Glomerular visceral epithelial cell (primary cell): ENCODE measurements at regions not wholly inside any gene's neighbourhood (a gene's known extent, or its start where the extent isn't known, plus 50 kb on each side); places are given as distances from the start of the nearest gene placed in this dataset.
"Not testable (repeated sequence)": the region's sequence is repeated elsewhere in the genome, so short reads cannot be mapped to it uniquely, and the experiment has no call there.

ENCODE experiments used
- DNase-seq: peaks from one replicate; pipeline ENCODE4 v3.0.0-alpha.2; 2016; ENCODE audit errors: extremely low spot score

DNA sequence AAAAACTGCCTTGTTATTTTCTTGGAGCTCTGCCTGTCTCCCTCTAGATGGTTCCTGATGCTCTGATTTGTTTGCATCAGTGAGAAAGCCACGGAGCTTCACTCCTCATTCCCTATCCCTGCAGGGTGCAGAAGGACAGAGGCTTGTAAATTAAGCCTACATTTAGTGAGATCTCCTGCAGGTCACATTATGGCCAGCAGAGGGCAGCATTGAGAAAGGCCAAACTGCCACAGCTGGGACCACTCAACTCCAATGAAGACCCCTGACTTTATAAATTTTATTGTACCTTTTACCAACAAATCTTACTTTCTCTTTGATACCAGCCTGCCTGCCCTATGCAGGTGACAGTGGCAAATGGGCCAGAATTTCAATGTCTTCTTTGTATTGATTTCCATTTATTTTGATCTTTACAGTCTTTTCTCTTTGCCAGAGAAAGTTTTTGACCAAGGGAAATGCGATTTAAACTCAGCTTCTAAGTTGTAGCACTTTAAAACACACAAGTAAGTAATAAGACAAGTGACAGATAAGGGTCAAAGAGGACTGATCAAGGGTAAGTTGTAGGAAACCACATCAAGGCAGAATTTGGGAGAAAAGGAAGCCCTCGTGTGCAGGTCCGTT lies 1029.1 kb upstream of the KLHL29 start:
- no peak for DNase-seq

DNA sequence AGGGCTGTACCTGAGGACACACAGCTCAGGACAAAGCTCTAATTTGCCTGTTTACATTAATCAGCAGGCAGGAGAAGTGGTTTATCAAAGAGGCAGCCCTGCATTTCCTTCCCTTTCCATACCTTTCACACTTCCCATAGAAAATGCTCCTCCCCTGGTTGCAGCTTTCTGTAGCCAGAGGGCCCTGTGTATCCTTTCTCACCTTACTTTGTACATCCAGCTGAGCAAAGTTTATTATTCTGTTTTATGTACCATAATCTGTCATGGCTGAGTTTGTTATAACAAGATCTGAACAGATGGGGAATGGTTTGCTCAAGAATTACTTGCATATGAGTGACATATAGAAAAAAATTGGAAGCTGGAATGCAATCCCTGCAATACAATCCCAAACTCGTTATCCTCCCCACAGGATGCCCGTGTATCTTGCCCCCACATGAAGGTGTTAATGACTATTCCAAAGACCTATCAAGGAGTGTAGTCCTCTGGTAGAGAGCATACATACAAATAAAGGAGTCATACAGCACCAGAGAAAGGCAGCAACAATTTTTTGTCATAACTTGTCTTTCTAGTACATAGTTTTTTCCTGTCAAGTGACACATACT lies 1025.8 kb upstream of the KLHL29 start:
- no peak for DNase-seq

DNA sequence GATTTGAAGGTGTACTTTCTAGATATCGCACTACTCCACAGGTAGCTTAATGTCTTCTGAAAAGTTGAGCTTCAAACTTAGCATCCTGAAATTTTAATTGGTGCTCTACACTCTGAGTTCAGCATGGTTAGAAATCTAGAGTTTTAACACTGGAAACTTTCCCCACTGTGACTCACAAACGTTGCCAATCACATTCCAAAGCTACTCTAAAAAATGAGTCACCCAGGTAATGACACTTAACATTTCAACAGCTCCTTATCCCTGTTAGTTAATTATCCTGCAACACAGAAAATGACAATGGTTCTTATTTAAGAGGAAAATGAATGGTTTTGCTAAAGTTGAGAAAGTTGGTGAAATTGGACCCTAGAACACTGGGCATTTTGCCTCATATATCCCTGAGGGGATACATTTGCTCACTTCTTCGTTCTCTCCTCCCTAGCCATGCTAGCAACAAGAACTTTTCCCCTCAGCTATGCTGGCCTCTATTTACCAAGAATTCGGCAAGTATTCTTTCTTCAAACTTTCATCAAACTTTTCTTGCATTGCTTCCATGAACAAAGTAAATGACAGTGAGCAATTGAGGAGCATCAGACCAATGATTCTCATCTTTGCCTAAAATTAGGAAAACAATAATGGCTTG lies 1024.1 kb upstream of the KLHL29 start:
- DNase-seq, result no peak

DNA sequence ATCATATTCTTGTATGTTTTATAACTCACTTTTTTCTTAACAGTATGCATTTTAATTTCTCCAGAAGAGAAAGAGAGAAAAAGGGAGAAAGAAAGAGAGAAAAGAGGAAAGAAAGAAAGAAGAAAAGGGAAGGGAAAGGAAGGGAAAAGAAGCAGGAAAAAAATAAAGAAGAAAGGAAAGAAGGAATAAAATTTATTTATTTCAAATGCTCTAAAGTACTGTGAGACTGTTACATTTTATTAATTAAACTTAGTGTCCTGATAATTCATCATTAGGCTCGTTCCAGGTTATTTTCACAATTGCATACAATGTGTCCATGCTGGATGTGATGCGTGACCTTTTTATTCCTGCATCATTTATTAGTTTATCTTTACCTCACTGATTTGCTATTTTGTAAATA lies 1023.4 kb upstream of the KLHL29 start:
- DNase-seq, result no peak

DNA sequence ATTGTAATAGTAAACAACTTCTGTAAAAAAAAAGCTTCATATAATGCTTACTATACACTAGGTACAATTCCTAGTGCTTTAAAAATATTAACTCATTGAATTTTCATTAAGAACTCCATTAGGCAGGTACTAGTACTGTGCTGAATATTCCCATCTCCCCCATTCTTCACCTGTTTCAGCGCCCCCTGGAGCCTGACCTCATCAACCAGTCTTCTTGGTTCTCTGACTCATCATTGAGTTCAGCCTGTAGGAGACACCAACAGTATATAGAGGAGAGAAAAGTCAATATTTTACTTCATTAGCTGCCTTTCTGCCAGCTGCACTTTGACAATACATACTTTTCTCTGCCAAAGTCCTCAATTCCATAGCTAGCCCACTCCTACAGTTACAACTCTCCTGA lies 1009.9 kb upstream of the KLHL29 start:
- DNase-seq, result no peak

DNA sequence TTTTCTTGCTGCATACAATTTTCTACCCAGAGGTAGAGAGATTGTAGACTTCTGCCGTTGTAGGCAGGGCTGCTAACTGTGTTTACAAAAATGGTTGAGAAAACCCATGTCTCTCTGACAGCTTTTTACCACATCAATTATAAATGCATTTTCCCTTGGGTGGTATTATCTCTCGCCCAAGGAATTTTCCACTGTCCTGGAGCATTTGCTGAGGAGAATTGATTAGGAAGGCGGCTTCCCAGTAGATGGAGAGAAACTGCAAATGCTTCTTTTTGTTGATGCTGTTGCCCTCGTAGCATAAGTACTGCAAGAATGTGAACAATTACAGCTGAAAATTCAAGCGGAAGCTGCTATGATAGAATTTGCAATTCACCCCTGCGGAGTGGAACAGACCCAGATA lies 1007.7 kb upstream of the KLHL29 start:
- DNase-seq, result no peak

DNA sequence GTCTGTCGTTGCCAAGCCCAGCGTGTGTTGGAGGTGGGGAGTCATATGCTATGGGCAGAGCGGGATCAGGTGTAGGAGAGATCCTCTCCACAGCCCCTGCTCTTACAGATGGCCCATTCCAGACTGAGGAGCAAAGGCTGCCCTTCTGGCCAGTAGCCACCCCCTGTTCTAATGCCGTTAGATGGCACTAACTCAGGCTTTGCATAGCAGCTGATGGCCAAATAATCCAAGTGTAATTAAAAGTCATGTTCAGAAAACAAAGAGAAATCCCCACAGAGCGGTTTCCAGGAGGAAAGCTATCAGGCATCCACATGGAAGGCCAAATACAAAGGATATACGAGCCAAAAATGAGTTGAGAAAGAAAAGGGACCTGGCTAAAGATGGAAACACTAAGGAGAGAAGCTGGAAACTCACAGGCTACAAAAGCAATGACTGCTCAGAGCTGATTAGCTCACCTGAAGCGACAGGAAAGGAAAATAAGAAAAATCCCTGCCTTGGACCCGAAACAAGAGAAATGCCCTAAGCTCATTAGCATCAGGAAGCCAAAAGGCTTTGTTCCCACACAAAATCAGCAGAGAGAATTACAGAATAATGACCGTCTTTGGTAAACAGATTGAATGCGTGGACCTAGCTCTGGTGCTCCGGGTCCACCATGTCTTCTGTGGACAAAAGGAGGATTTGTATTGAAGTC lies 1002.4 kb upstream of the KLHL29 start:
- DNase-seq, result no peak

DNA sequence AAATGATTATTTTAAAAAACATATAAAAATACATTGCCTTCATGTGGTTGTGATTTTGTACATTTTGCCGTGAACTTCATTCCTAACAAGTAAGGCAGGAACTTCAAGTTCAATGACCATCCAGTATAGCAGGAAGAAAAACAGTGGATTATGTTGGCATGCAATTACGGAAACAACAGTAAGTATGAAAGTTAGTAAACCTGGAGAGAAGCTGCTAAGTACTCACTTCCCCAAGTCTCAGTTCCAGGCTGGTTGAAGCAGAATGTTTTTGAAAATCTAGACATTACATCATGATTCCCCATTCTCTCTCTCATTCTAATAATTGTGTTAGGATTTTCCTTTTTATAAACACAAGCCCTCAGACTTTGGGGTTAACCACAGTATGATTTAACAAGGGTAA lies 987.1 kb upstream of the KLHL29 start:
- no peak for DNase-seq

DNA sequence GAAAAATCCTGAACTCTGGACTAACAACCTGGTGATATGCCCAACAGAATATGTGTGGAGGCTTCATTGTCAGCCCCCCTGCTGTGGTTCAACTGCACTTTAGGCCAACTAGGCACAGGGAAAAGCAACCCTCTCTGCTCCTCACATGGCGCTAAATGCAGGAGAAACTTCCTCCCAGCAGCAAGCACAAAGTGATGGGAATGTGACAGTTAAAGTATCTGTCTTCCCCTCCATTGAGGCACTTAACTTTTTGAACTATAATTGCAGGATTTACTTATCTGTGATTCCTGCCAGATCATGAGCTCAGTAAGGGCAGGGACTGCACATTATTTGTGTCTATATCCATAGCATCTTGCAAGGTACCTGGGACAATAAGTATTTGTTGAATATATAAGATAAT lies 981.2 kb upstream of the KLHL29 start:
- DNase-seq, result no peak

DNA sequence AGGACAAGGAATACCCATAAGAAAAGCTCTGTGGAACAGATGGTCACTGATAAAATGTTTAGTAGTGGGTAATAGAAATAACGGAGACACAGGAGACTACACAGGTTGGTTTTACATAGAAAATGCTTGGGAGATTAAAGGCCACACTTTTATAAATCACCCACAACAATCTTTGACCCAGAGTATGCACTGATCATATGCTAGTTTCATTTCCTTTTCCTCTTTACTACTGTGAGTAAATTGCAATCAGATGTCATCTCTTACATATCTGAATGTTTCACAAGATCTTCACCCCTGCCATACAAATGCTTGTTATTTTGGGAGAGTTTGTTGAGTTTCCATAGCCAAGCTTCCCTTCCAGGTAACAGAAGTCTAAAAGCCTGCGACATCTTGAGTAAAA lies 978.4 kb upstream of the KLHL29 start:
- DNase-seq, result no peak

DNA sequence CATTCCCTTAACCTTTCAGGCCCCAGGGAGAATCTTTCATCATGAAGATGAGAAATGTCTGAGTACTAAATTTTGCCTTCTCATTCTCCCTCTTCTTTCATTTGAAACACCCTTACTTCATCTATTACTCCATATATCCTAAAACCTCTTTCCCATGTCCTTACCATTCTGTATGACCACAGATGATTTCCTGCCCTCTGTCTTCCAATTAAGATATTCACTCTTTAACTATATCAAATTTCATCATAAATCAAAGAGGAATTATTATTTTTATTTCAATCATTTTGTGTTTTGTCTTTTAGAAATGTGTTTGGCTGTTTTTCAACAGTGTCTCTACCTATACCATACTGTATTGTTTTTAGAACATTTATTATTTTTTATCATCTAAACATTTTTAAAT lies 964.9 kb upstream of the KLHL29 start:
- no peak for DNase-seq

DNA sequence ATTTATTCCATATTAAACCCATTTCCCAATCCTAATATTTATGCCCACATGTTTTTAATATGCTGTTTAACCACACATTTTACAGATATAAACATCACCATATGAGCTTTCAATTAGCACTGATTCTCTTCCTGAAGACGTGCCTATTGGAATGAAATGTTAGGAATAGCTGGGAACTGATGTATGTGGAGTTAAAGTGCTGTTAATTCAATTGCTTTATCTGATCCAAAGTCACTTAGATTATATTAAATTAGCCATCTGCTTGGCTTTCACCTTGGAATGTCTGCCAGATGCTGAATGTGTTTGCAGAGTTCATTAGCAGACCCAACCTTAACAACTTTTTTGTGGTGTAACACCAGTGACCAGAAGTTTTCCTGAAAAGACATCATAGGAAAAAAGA lies 942.9 kb upstream of the KLHL29 start:
- no peak for DNase-seq

DNA sequence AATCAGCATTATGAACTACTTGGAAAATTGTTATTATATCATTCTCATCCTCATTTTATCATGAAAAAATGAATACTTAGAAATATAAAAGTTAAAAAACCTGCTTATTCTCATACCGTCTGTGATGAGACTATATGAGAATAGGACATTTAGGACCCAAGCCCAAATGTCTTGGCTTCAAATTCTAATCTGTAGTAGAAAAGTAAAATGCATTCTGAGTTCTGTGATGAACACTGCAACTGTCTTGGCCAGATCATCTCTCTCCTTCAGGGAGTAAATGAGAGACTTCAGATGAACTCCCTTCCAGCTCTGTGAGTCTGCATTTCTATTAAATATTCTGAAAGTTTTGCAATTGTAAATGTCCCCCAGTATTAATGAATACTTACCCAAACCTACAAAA lies 940.7 kb upstream of the KLHL29 start:
- no peak for DNase-seq

DNA sequence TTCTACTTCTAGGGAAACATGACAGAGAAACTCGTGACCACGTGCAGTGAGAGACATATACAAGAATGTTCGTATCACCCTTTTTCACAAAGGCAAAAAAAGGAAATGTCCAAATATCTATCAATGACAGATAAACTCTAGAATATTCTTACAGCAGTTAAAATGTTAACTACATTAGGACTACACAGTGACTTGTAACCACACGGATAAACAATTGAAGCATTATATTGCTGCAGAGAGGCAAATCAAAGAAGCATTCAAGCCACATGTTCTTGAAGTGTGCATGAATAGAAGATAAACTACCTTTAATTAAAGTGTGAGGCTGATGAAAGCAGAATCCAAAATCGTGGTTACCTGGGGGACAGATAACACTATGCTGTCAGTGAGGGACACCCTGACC lies 935.3 kb upstream of the KLHL29 start:
- no peak for DNase-seq

DNA sequence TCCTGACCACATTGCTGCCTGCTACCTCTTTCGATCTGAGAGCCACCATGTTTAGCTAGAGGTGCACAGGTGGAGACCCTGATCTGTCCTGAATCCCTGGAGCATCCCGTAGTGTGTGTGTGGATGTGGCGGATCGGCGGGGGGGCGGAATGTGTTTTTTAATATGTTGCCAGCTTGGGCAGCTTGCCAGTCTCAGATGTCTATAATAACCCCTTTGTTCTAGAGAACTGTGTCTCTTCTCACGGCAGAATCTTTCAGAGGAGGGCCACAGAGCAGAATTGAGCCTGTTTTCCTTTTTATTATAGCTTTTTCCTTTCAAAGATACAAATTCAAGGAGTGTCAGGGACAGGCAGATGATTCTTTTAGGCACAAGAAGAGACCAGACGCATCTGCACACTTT lies 934.1 kb upstream of the KLHL29 start:
- DNase-seq, result no peak

DNA sequence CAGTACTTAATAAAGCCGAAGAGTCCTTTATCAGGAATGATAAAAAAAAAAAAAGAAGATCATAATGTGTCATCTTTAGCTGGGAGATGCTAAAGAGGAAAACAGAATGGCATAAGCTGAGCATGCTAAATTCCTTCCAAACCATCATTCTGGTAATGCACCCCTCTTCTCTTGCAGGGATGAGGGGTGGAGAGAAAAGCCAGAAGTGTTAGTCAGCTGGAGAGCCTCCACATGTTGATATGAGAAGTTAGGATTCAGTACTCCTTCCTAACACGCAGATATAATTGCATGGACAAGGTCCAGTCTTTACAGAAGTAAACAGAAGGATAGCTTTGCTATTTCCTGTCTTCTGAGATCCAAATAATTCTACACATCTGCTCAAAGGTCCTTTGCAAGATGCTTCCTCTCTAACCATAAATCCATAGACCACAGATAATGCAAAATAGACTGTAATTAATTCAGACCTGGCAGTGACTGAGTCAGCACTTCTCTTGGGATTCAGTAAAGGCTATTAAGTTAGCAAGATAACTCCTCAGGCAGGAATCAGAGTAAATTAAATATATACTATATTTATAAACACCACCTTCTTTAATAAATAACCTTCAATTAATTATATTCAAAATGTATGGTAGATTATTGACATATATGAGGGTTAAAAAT lies 930.0 kb upstream of the KLHL29 start:
- DNase-seq, result no peak

DNA sequence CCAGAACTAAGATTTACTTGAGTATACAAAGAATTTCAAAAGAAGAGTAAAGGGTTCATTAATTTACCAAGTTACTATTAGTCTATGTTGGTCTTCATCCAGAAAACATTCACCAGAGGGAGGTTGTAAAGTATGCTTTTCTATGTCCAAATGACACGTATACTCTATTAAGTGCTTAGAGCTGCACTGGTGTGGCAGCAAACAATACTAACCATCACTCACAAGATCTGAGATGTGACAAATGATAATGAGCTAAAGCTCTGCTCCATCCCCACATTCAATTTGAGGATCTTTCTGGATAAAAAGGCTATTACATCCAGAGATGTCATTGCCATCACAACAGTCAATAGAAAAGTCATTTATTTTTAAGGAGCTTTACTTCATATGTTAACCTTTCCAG lies 926.5 kb upstream of the KLHL29 start:
- no peak for DNase-seq

DNA sequence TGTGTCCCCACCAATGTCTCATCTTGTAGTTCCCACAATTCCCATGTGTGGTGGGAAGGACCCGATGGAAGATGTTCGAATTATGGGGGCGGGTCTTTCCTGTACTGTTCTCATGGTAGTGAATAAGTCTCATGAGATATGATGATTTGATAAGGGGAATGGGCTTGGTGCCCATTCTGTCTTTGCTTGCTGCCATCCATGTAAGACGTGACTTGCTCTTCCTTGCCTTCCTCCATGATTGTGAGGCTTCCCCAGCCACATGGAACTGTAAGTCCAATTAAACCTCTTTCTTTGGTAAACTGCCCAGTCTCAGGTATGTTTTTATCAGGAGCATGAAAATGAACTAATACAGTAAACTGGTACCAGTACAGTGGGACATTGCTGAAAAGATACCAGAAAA lies 909.9 kb upstream of the KLHL29 start:
- DNase-seq, result not testable (repeated sequence)

DNA sequence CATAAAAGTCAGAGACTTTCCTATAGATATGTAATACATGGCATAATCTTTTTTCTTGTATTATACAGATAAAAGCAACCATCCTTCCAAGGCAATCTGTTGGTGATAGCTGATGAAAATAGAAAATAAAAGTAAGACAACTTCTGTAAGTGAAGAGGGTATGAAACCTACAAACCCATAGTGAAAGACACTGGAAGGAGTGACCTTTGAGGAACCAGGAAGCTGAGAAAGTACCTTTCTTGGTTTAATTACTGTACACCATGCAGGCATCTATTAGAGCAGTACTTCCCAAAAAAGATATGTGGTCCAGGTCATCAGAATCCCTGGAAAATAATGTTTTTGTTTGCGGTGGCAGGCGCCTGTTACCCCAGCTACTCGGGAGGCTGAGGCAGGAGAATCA lies 906.6 kb upstream of the KLHL29 start:
- DNase-seq, result no peak

DNA sequence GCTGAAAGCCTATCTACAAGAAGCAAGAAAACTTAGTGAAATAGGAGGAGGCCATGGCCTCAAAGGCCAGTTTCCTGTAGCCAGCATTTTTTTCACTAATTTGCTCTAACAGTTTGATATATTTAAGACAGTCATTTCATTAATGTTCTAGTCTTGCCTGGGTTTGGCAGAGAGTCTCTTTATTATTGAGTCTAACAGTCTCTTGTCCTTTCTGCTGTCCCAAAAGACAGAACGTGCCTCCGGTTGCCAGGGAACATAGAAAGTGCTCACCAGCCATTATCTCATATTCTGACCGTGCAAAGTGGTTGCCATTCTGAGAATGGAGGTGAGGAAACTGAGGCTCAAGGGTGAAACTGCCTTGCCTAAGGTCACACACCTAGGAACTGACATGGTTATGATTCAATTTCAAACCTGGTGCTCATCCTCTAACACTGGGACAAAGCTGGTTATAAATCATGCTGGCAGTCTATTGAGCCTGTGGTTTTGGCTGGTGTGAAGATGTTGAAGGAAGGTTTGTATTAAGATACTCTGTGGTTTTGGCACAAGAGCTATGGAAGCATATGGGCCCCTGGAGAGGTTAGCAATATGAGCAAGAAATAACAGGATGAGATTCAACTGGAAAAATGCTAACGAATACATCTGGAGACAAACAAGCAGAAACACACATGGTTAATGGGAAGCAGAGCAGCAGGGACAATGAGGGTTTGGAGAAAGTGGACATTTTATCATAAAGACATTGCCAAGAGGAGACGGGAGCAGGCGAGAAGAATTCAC lies 903.3 kb upstream of the KLHL29 start:
- DNase-seq, result no peak

DNA sequence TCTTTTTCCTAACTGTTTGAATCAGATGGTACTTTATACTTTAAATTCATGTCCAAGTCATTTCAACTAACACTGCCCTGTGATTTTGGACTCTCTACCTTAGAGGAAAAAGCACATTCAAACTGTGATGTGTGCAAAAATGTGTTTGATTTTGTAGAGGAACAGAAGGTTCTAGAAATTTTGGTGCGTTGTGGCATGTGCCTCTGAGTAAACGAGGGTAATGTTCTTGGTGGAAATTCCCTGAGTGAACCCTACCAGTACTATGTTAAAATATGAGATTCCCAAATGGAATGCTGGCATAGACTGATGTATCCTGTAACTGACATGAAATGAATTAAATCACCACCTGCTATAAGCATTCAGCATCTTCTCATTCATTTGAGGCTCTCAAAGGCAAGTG lies 901.9 kb upstream of the KLHL29 start:
- DNase-seq, result no peak

DNA sequence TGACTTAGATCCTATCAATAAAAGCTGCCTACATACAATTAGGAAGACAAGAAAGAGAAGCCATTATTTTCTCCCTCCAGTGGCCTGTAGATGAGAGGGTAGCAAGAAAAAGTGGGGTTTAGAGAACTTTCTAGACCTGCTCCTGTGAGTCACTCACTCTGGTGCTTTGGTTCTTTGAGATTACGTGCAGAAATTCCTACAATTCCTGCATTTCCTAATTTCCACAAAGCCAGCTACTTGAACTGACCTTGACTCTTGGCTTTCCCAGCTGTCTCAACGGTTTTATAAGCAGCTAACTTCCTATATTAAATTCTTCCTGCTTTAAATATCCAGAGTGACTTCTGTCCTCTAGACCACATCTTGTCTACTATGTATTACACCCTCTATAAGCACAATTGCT lies 899.5 kb upstream of the KLHL29 start:
- no peak for DNase-seq
